WTC11 (cell line): ENCODE measurements at regions not wholly inside any gene's neighbourhood (a gene's known extent, or its start where the extent isn't known, plus 50 kb on each side); places are given as distances from the start of the nearest gene placed in this dataset.
A peak's percentile ranks its signal among the peaks of the same experiment; 100 is the strongest.

ENCODE experiments used
- ATAC-seq: fragments of 200-7000 bp; cut with Tn5 transposase; 2 replicates; pipeline ENCODE4 v1.10.0; 2021; ENCODE audit warnings: mild to moderate bottlenecking, moderate library complexity
- CTCF ChIA-PET: fragments of 300-600 bp; sonication (Branson Sonifier 250); formaldehyde crosslinking; loops from one replicate; lab custom pipeline; 2021; ENCODE audit warnings: antibody characterized with exemption; lab: Charles Lee
- POLR2A ChIA-PET: fragments of 350-600 bp; sonication (Branson Sonifier 250); formaldehyde crosslinking; loops from one replicate; lab custom pipeline; 2021; ENCODE audit warnings: antibody characterized with exemption; lab: Charles Lee
- DNase-seq: peaks from one replicate; pipeline ENCODE4 v3.0.0; 2021; ENCODE audit warnings: low spot score
- H3K27ac Mint-ChIP-seq: 2 replicates; pipeline ENCODE4 v1.8.0; 2021; ENCODE audit warnings: mixed read lengths
- H3K27me3 Mint-ChIP-seq: 2 replicates; pipeline ENCODE4 v1.8.0; 2021; ENCODE audit warnings: low read depth, mild to moderate bottlenecking, moderate library complexity, mixed read lengths
- H3K36me3 Mint-ChIP-seq: 2 replicates; pipeline ENCODE4 v1.8.0; 2021; ENCODE audit warnings: mixed read lengths
- H3K4me1 Mint-ChIP-seq: 2 replicates; pipeline ENCODE4 v1.8.0; 2022; ENCODE audit warnings: mixed read lengths
- H3K4me3 Mint-ChIP-seq: 2 replicates; pipeline ENCODE4 v1.8.0; 2021; ENCODE audit warnings: mild to moderate bottlenecking, moderate library complexity, mixed read lengths
- H3K9me3 Mint-ChIP-seq: 2 replicates; pipeline ENCODE4 v1.8.0; 2021; ENCODE audit warnings: mixed read lengths
- AFF4 ChIP-seq: sonication (generic); formaldehyde crosslinking; IDR thresholded peaks from 2 replicates; pipeline ENCODE4 v1.8.1; 2023; ENCODE audit warnings: mild to moderate bottlenecking, missing genetic modification reagents, borderline replicate concordance
- ATF1 ChIP-seq: sonication (generic); formaldehyde crosslinking; IDR thresholded peaks from 2 replicates; pipeline ENCODE4 v1.8.1; 2023; ENCODE audit warnings: mild to moderate bottlenecking, moderate library complexity, missing genetic modification reagents
- ELF4 ChIP-seq: sonication (generic); formaldehyde crosslinking; IDR thresholded peaks from 2 replicates; pipeline ENCODE4 v1.8.1; 2022; ENCODE audit warnings: low read depth, mild to moderate bottlenecking, moderate library complexity, missing genetic modification reagents
- ERG ChIP-seq: fragments of 250-450 bp; sonication (Bioruptor Pico); IDR thresholded peaks from 2 replicates; pipeline ENCODE4 v1.8.0; 2021; ENCODE audit warnings: mild to moderate bottlenecking
- ESRRA ChIP-seq: sonication (generic); formaldehyde crosslinking; IDR thresholded peaks from 2 replicates; pipeline ENCODE4 v1.8.1; 2022; ENCODE audit warnings: mild to moderate bottlenecking, missing genetic modification reagents, borderline replicate concordance
- ETV6 ChIP-seq: sonication (generic); formaldehyde crosslinking; IDR thresholded peaks from 2 replicates; pipeline ENCODE4 v1.8.1; 2022; ENCODE audit warnings: mild to moderate bottlenecking, missing genetic modification reagents
- FOXJ3 ChIP-seq: sonication (generic); formaldehyde crosslinking; IDR thresholded peaks from 2 replicates; pipeline ENCODE4 v1.9.0; 2021; ENCODE audit warnings: missing genetic modification reagents, mild to moderate bottlenecking, borderline replicate concordance
- FOXP1 ChIP-seq: sonication (generic); formaldehyde crosslinking; IDR thresholded peaks from 2 replicates; pipeline ENCODE4 v1.8.0; 2022; ENCODE audit warnings: missing genetic modification reagents, mild to moderate bottlenecking, moderate library complexity, borderline replicate concordance
- GTF2I ChIP-seq: fragments of 250-450 bp; sonication (Bioruptor Pico); conservative IDR thresholded peaks from 2 replicates; pipeline ENCODE4 v1.4.0; 2021; ENCODE audit warnings: mild to moderate bottlenecking
- MYBL2 ChIP-seq: sonication (generic); formaldehyde crosslinking; IDR thresholded peaks from 2 replicates; pipeline ENCODE4 v1.8.1; 2023; ENCODE audit warnings: mild to moderate bottlenecking, moderate library complexity, missing genetic modification reagents
- NFYB ChIP-seq: sonication (generic); formaldehyde crosslinking; conservative IDR thresholded peaks from 2 replicates; pipeline ENCODE4 v1.8.0; 2022; ENCODE audit warnings: low read depth, missing genetic modification reagents
- NR2C2 ChIP-seq: sonication (generic); formaldehyde crosslinking; IDR thresholded peaks from 2 replicates; pipeline ENCODE4 v1.8.0; 2022; ENCODE audit warnings: mild to moderate bottlenecking, missing genetic modification reagents
- RORB ChIP-seq: fragments of 250-450 bp; sonication (Bioruptor Pico); IDR thresholded peaks from 2 replicates; pipeline ENCODE4 v1.9.0; 2021; ENCODE audit warnings: mild to moderate bottlenecking
- TCF7 ChIP-seq: sonication (generic); formaldehyde crosslinking; IDR thresholded peaks from 2 replicates; pipeline ENCODE4 v1.8.0; 2022; ENCODE audit warnings: mild to moderate bottlenecking, low read depth, missing genetic modification reagents, moderate library complexity
- ZBTB21 ChIP-seq: sonication (generic); formaldehyde crosslinking; IDR thresholded peaks from 2 replicates; pipeline ENCODE4 v1.8.1; 2023; ENCODE audit warnings: mild to moderate bottlenecking, missing genetic modification reagents, borderline replicate concordance
- ZMAT4 ChIP-seq: fragments of 250-450 bp; sonication (Bioruptor Pico); IDR thresholded peaks from 2 replicates; pipeline ENCODE4 v1.9.0; 2021; ENCODE audit warnings: mild to moderate bottlenecking
- ZNF219 ChIP-seq: sonication (generic); formaldehyde crosslinking; IDR thresholded peaks from 2 replicates; pipeline ENCODE4 v1.8.0; 2023; ENCODE audit warnings: missing genetic modification reagents, mild to moderate bottlenecking, borderline replicate concordance
- ZNF317 ChIP-seq: sonication (generic); formaldehyde crosslinking; IDR thresholded peaks from 2 replicates; pipeline ENCODE4 v1.8.1; 2023; ENCODE audit warnings: low read depth, mild to moderate bottlenecking, moderate library complexity, missing genetic modification reagents, borderline replicate concordance
- ZNF423 ChIP-seq: fragments of 250-450 bp; sonication (Bioruptor Pico); IDR thresholded peaks from 2 replicates; pipeline ENCODE4 v2.1.2; 2022; ENCODE audit warnings: mild to moderate bottlenecking, moderate library complexity

- H3K27ac Mint-ChIP-seq = 0 out of 2 replicates have a peak overlapping the region, but pooled peaks have one; percentile 3
- DNase-seq = no peak
- no peaks in the 10 kb centered on the region for H3K27me3 Mint-ChIP-seq
- ATAC-seq = no peak
- ChIA-PET POLR2A (no interaction called here), CTCF (no interaction called here)
- peaks cover 2% of the 10 kb centered on the region for H3K9me3 Mint-ChIP-seq
- TF ChIP-seq MYBL2 (CRISPR knock-in tag) (no peak), ZNF423 (no peak), ZMAT4 (CRISPR knock-in tag) (no peak), ETV6 (no peak), ERG (no peak), NFYB (CRISPR knock-in tag) (no peak), GTF2I (CRISPR knock-in tag) (no peak), TCF7 (CRISPR knock-in tag) (no peak), ESRRA (CRISPR knock-in tag) (no peak), FOXP1 (CRISPR knock-in tag) (no peak), ATF1 (no peak), ZNF219 (CRISPR knock-in tag) (no peak), RORB (CRISPR knock-in tag) (no peak), ELF4 (CRISPR knock-in tag) (no peak), ZBTB21 (no peak)
- peaks cover 26% of the 10 kb centered on the region for H3K4me1 Mint-ChIP-seq
- H3K36me3 Mint-ChIP-seq = no peaks in the 10 kb centered on the region
- no peak overlapping the region for H3K4me3 Mint-ChIP-seq
Measured at GRCh38 chr13:68690567-68690966, 1417.1 kb upstream of the ATXN8OS start.

- ATAC-seq (no peak), DNase-seq (no peak)
- Mint-ChIP-seq H3K27ac (no peak overlapping the region), H3K27me3 (no peaks in the 10 kb centered on the region), H3K9me3 (no peaks in the 10 kb centered on the region), H3K36me3 (no peaks in the 10 kb centered on the region), H3K4me1 (peaks cover 20% of the 10 kb centered on the region), H3K4me3 (no peak overlapping the region)
- ChIA-PET CTCF (no interaction called here), POLR2A (no interaction called here)
- no peak for TF ChIP-seq FOXJ3 (CRISPR knock-in tag)
Measured at GRCh38 chr13:68676513-68677115, 1431.0 kb upstream of the ATXN8OS start.

- H3K27me3 Mint-ChIP-seq = no peaks in the 10 kb centered on the region
Measured at GRCh38 chr13:68675209-68675608, 1432.4 kb upstream of the ATXN8OS start.

More at GRCh38 chr13:68675209-68675608, 1432.4 kb upstream of the ATXN8OS start:
- DNase-seq (no peak), ATAC-seq (no peak)
- no peaks in the 10 kb centered on the region for H3K36me3 Mint-ChIP-seq
- H3K9me3 Mint-ChIP-seq = no peaks in the 10 kb centered on the region
- no peak overlapping the region for H3K4me3 Mint-ChIP-seq
- POLR2A ChIA-PET = no interaction called here
- TF ChIP-seq NR2C2 (CRISPR knock-in tag) = no peak
- TF ChIP-seq ZNF317 (CRISPR knock-in tag) = no peak
- no peak for TF ChIP-seq AFF4 (CRISPR knock-in tag)
- TF ChIP-seq, all 79 proteins: peak for 0
- Mint-ChIP-seq H3K4me1 (peaks cover 20% of the 10 kb centered on the region), H3K27ac (no peak overlapping the region)
- CTCF ChIA-PET = no interaction called here
